SK-N-SH (cell line): ENCODE measurements at regions not wholly inside any gene's neighbourhood (a gene's known extent, or its start where the extent isn't known, plus 50 kb on each side); places are given as distances from the start of the nearest gene placed in this dataset.

Experiments used
- CTCF ChIA-PET: fragments of 300-600, 350-600 bp; formaldehyde crosslinking; extraction: SDS; loops from one replicate; lab custom pipeline; 2021; lab: Yijun Ruan, JAX
- POLR2A ChIA-PET: fragments of 350-600 bp; sonication (Branson Sonifier 250); formaldehyde crosslinking; extraction: SDS; loops from one replicate; lab custom pipeline; 2020; ENCODE audit warnings: antibody characterized with exemption, inconsistent platforms; lab: Yijun Ruan, JAX
- DNase-seq: peaks from one replicate; pipeline ENCODE4 v3.0.0; 2012
- H2AFZ ChIP-seq: fragments of 200-600 bp; sonication (generic); 2 replicates; pipeline ENCODE4 v1.8.1; 2016; ENCODE audit warnings: antibody characterized with exemption, mild to moderate bottlenecking, low read depth
- H3F3A ChIP-seq: fragments of 200-600 bp; sonication (generic); replicated peaks from 2 replicates; pipeline ENCODE3; 2016; ENCODE audit warnings: antibody characterized with exemption, mild to moderate bottlenecking; ENCODE audit not compliant: insufficient read depth
- H3K27ac ChIP-seq, 2 experiments: fragments of 200-500 bp in 1 of 2; fragments of 200-600 bp in 1 of 2; sonication (Bioruptor generic) in 1 of 2; sonication (generic), shearing (Covaris generic) in 1 of 2; 2 replicates each; pipeline versions ENCODE4 v1.5.1 to v1.6.1; 2014 to 2016; ENCODE audit warnings: low read depth in 2 of 2, inconsistent platforms in 1 of 2, low read length in 1 of 2, mild to moderate bottlenecking in 1 of 2, mixed read lengths in 1 of 2
- H3K27me3 ChIP-seq: fragments of 200-600 bp; sonication (generic), shearing (Covaris generic); 2 replicates; pipeline ENCODE4 v1.6.1; 2016; ENCODE audit warnings: mixed run types; ENCODE audit not compliant: insufficient read depth
- H3K36me3 ChIP-seq, 2 experiments: fragments of 200-500 bp in 1 of 2; fragments of 200-600 bp in 1 of 2; sonication (Bioruptor generic) in 1 of 2; sonication (generic) in 1 of 2; replicated peaks in 1 of 2; 2 replicates each; pipeline versions ENCODE3 to v1.5.1; 2014 to 2016; ENCODE audit warnings: low read length in 1 of 2, mild to moderate bottlenecking in 1 of 2; ENCODE audit not compliant: insufficient read depth in 2 of 2, control insufficient read depth in 1 of 2
- H3K4me1 ChIP-seq, 2 experiments: fragments of 200-500 bp in 1 of 2; fragments of 200-600 bp in 1 of 2; sonication (Bioruptor generic) in 1 of 2; sonication (generic), shearing (Covaris generic) in 1 of 2; 2 replicates each; pipeline versions ENCODE4 v1.5.1 to v1.6.1; 2014 to 2016; ENCODE audit warnings: low read depth in 1 of 2, low read length in 1 of 2, mixed run types in 1 of 2; ENCODE audit not compliant: insufficient read depth in 2 of 2, control insufficient read depth in 1 of 2
- H3K4me2 ChIP-seq: fragments of 200-600 bp; sonication (generic), shearing (Covaris generic); 2 replicates; pipeline ENCODE4 v1.6.1; 2017; ENCODE audit warnings: mixed run types
- H3K4me3 ChIP-seq, 2 experiments: fragments of 200-500 bp in 1 of 2; fragments of 200-600 bp in 1 of 2; sonication (Bioruptor generic) in 1 of 2; sonication (generic), shearing (Covaris generic) in 1 of 2; 2 replicates each; pipeline versions ENCODE4 v1.5.1 to v1.8.1; 2014 to 2016; ENCODE audit warnings: low read depth in 2 of 2, inconsistent platforms in 1 of 2, low read length in 1 of 2, mild to moderate bottlenecking in 1 of 2, mixed read lengths in 1 of 2, moderate library complexity in 1 of 2
- H3K79me2 ChIP-seq: fragments of 200-600 bp; sonication (generic); 2 replicates; pipeline ENCODE4 v1.8.1; 2017; ENCODE audit warnings: mild to moderate bottlenecking; ENCODE audit not compliant: insufficient read depth
- H3K9ac ChIP-seq: fragments of 200-600 bp; sonication (generic); 2 replicates; pipeline ENCODE4 v1.6.1; 2017; ENCODE audit warnings: mixed run types
- H3K9me2 ChIP-seq: fragments of 200-600 bp; sonication (generic); 2 replicates; pipeline ENCODE4 v1.6.1; 2017; ENCODE audit warnings: mixed run types
- H3K9me3 ChIP-seq: fragments of 200-600 bp; sonication (generic); 2 replicates; pipeline ENCODE4 v1.6.1; 2017; ENCODE audit warnings: mixed run types, mild to moderate bottlenecking, moderate library complexity
- H4K20me1 ChIP-seq: fragments of 200-600 bp; sonication (generic); 2 replicates; pipeline ENCODE4 v1.6.1; 2017; ENCODE audit warnings: mild to moderate bottlenecking, mixed run types; ENCODE audit not compliant: insufficient read depth
- ELF1 ChIP-seq: IDR thresholded peaks from 2 replicates; pipeline ENCODE4 v1.4.0; 2012
- FOSL2 ChIP-seq: IDR thresholded peaks from 2 replicates; pipeline ENCODE4 v1.4.0; 2012; ENCODE audit warnings: low read depth, mild to moderate bottlenecking, moderate library complexity, borderline replicate concordance
- FOXM1 ChIP-seq: IDR thresholded peaks from 2 replicates; pipeline ENCODE4 v1.4.0; 2012; ENCODE audit warnings: low read depth, mild to moderate bottlenecking
- GATA2 ChIP-seq: sonication (generic); formaldehyde crosslinking; IDR thresholded peaks from 2 replicates; pipeline ENCODE4 v1.5.0; 2020; ENCODE audit warnings: mild to moderate bottlenecking, missing genetic modification reagents
- NFIC ChIP-seq: IDR thresholded peaks from 2 replicates; pipeline ENCODE4 v1.4.0; 2012; ENCODE audit warnings: borderline replicate concordance
- RAD21 ChIP-seq: IDR thresholded peaks from 2 replicates; pipeline ENCODE4 v1.6.1; 2012; ENCODE audit warnings: mild to moderate bottlenecking, low read length
- RCOR1 ChIP-seq: fragments of 150-350 bp; IDR thresholded peaks from 2 replicates; pipeline ENCODE4 v1.6.1; 2017; ENCODE audit warnings: antibody characterized with exemption, low read length
- RFX5 ChIP-seq: IDR thresholded peaks from 2 replicates; pipeline ENCODE4 v1.6.1; 2012; ENCODE audit warnings: mild to moderate bottlenecking, improper control_type of control experiment, low read length
- RXRA ChIP-seq: IDR thresholded peaks from 2 replicates; pipeline ENCODE4 v1.4.0; 2012; ENCODE audit warnings: low read depth, mild to moderate bottlenecking, borderline replicate concordance
- SIN3A ChIP-seq: IDR thresholded peaks from 2 replicates; pipeline ENCODE4 v1.6.1; 2012; ENCODE audit warnings: low read depth, mild to moderate bottlenecking, low read length, moderate library complexity, borderline replicate concordance
- SMC3 ChIP-seq: IDR thresholded peaks from 2 replicates; pipeline ENCODE4 v1.6.1; 2012; ENCODE audit warnings: low read depth, low read length, improper control_type of control experiment
- TCF12 ChIP-seq: IDR thresholded peaks from 2 replicates; pipeline ENCODE4 v1.4.0; 2012
- USF1 ChIP-seq: IDR thresholded peaks from 2 replicates; pipeline ENCODE4 v1.4.0; 2012; ENCODE audit warnings: low read depth, borderline replicate concordance
- WGBS: methylation state at CpG from one replicate; pipeline ENCODE4 v1.1.6; 2017; ENCODE audit warnings: low lambda C conversion rate; 5-methylcytosine and 5-hydroxymethylcytosine counted together
- TF ChIP-seq, protein P1 (sequence below): IDR thresholded peaks from 2 replicates; pipeline ENCODE4 v1.4.0; 2012; ENCODE audit warnings: low read depth, borderline replicate concordance
- TF ChIP-seq, protein P2 (sequence below): IDR thresholded peaks from 2 replicates; pipeline ENCODE4 v1.4.0; 2012; ENCODE audit warnings: low read depth

DNA sequence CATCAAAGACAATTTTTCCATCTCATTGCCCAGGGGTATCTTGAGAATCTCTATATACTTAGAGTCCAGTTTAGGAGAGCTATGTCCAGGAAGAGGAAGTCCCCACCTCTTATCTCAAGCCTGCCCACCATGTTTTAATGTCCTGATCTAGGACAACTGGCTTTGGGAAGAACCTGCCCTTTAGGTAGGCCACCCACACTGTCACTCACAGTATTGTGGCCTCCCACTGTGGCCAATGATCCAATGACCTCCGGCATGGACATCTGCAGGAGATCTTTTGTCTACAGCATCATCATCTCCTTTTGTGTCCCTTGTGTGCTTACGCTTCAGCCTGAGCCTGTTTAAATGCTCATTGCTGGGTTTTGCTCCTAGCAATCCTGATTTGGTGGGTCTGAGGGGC is 77.4 kb downstream of the SLC4A3 start:
- Histone ChIP-seq H3K9me2 (no peaks in the 10 kb centered on the region), H3K9me3 (no peaks in the 10 kb centered on the region), H2AFZ (no peak overlapping the region), H3K27ac (no peak overlapping the region), H3K79me2 (no peaks in the 10 kb centered on the region), H3K4me1 (no peaks in the 10 kb centered on the region), H3K36me3 (no peaks in the 10 kb centered on the region), H3K4me2 (no peak overlapping the region), H4K20me1 (no peaks in the 10 kb centered on the region), H3K9ac (no peak overlapping the region), H3K27me3 (peaks cover 13% of the 10 kb centered on the region), H3F3A (no peaks in the 10 kb centered on the region), H3K4me3 (no peak overlapping the region)
- DNase-seq, result no peak
- ChIA-PET POLR2A (no interaction called here), CTCF (interaction anchor here (1.0 to 2.2 kb wide), 2 partner anchors 15 to 163 kb away, joined by 3 to 6 read pairs; no protein-coding TSS in a partner anchor)
- TF ChIP-seq NFIC, result no peak
- WGBS, result 12% methylated on average over 2 of the region's 2 CpGs

DNA sequence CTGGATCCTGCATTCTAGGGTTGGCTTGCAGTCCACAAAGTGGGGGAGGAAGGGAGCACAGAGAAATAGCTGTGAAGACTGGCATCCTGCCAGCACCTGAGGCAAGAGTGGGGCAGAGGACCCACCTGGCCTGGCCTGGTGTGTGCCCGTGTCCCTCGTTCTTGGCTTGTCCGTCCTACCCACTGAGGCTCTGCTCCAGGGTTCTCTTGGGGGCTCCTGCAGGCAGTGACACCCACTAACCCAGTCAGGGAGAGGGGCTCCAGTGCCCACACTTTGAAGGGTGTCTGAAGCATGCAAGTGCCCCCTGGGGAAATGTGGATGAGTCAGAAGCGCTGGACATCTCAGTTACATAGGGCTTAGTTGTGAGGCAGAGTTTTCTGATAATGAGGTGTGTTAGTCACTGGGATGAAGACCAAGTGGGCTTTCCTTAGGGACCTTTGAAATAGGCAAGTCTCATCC is 79.4 kb downstream of the SLC4A3 start:
- Histone ChIP-seq H3K36me3 (no peaks in the 10 kb centered on the region), H3K9ac (no peak overlapping the region), H3K9me3 (no peaks in the 10 kb centered on the region), H3K9me2 (no peaks in the 10 kb centered on the region), H3K4me1 (no peaks in the 10 kb centered on the region), H2AFZ (no peak overlapping the region), H3K79me2 (no peaks in the 10 kb centered on the region), H4K20me1 (no peaks in the 10 kb centered on the region), H3K27me3 (peaks cover 26% of the 10 kb centered on the region), H3K4me2 (no peak overlapping the region), H3K4me3 (no peak overlapping the region), H3F3A (no peaks in the 10 kb centered on the region), H3K27ac (no peak overlapping the region)
- DNase-seq, result no peak
- WGBS, result 30% methylated on average over 3 of the region's 4 CpGs
- POLR2A ChIA-PET, result no interaction called here
- CTCF ChIA-PET, result interaction anchor here (2.2 kb wide), 1 partner anchor 17 kb away, joined by 6 read pairs; no protein-coding TSS in a partner anchor
- no peak for TF ChIP-seq USF1

- Histone ChIP-seq H3K9me2 (no peaks in the 10 kb centered on the region), H3K36me3 (no peaks in the 10 kb centered on the region), H3K27me3 (peaks cover 26% of the 10 kb centered on the region), H2AFZ (no peak overlapping the region), H3K79me2 (no peaks in the 10 kb centered on the region), H3K27ac (no peak overlapping the region), H3K4me3 (no peak overlapping the region), H3K4me1 (no peaks in the 10 kb centered on the region), H4K20me1 (no peaks in the 10 kb centered on the region), H3K4me2 (no peak overlapping the region), H3K9me3 (no peaks in the 10 kb centered on the region), H3K9ac (no peak overlapping the region), H3F3A (no peaks in the 10 kb centered on the region)
- 35% methylated on average over 4 of the region's 4 CpGs for WGBS
- POLR2A ChIA-PET, result no interaction called here
- TF ChIP-seq GATA2 (CRISPR knock-in tag) (no peak), FOSL2 (no peak), RXRA (no peak), RCOR1 (no peak), NFIC (no peak), USF1 (no peak), FOXM1 (no peak), RAD21 (no peak), SMC3 (no peak), SIN3A (no peak), ELF1 (no peak), TCF12 (no peak), RFX5 (no peak)
- TF ChIP-seq, protein P1, sequence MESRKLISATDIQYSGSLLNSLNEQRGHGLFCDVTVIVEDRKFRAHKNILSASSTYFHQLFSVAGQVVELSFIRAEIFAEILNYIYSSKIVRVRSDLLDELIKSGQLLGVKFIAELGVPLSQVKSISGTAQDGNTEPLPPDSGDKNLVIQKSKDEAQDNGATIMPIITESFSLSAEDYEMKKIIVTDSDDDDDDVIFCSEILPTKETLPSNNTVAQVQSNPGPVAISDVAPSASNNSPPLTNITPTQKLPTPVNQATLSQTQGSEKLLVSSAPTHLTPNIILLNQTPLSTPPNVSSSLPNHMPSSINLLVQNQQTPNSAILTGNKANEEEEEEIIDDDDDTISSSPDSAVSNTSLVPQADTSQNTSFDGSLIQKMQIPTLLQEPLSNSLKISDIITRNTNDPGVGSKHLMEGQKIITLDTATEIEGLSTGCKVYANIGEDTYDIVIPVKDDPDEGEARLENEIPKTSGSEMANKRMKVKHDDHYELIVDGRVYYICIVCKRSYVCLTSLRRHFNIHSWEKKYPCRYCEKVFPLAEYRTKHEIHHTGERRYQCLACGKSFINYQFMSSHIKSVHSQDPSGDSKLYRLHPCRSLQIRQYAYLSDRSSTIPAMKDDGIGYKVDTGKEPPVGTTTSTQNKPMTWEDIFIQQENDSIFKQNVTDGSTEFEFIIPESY, result no peak
- TF ChIP-seq, protein P2, sequence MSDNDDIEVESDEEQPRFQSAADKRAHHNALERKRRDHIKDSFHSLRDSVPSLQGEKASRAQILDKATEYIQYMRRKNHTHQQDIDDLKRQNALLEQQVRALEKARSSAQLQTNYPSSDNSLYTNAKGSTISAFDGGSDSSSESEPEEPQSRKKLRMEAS, result no peak
- CTCF ChIA-PET, result interaction anchor here (0.8 to 1.5 kb wide), 3 partner anchors 9 to 27 kb away, joined by 3 to 6 read pairs (median 3); no protein-coding TSS in a partner anchor
- no peak for DNase-seq
Measured at GRCh38 chr2:219707496-219708285, 80.3 kb downstream of the SLC4A3 start.
